ENCODE measurements at regions not wholly inside any gene's neighbourhood (a gene's known extent, or its start where the extent isn't known, plus 50 kb on each side); places are given as distances from the start of the nearest gene placed in this dataset.
"Not testable (repeated sequence)": the region's sequence is repeated elsewhere in the genome, so short reads cannot be mapped to it uniquely, and the experiment has no call there.

GRCh38 chr2:132009874-132010521 lies 151.8 kb downstream of the ANKRD30BL start:
- DNase-seq (ENCODE audit: low read depth): no peak
- H3K4me3 ChIP-seq (replicated peaks; ENCODE audit: low read depth, low read length): peak overlapping the region; percentile 30
- no peak for TF ChIP-seq CTCF (IDR thresholded peaks at IDR 0.05; ENCODE audit: low read length, missing control alignments)

- peak overlapping the region; percentile 30 for H3K4me3 ChIP-seq (replicated peaks; ENCODE audit: low read depth, low read length)
- DNase-seq (ENCODE audit: low read depth): no peak
- no peak for TF ChIP-seq CTCF (IDR thresholded peaks at IDR 0.05; ENCODE audit: low read length, missing control alignments)
Measured at GRCh38 chr2:132009177-132009873, 152.4 kb downstream of the ANKRD30BL start.

- H3K4me3 ChIP-seq (replicated peaks; ENCODE audit: low read depth, low read length); DNase-seq (ENCODE audit: low read depth): not testable (repeated sequence)
Measured at GRCh38 chr2:131990751-131991150, 171.0 kb downstream of the ANKRD30BL start.

GRCh38 chr2:131966671-131967070 lies 195.1 kb downstream of the ANKRD30BL start:
- not testable (repeated sequence) for DNase-seq (ENCODE audit: low read depth)

GRCh38 chr2:131966256-131966655 lies 195.5 kb downstream of the ANKRD30BL start:
- TF ChIP-seq CTCF (IDR thresholded peaks at IDR 0.05; ENCODE audit: low read length, missing control alignments): no peak
- DNase-seq (ENCODE audit: low read depth): no peak
- H3K4me3 ChIP-seq (replicated peaks; ENCODE audit: low read depth, low read length): no peak overlapping the region

More at GRCh38 chr2:131966671-131967070, 195.1 kb downstream of the ANKRD30BL start:
- not testable (repeated sequence) for H3K4me3 ChIP-seq (replicated peaks; ENCODE audit: low read depth, low read length)

GRCh38 chr2:131958019-131958609 lies 203.6 kb downstream of the ANKRD30BL start:
- not testable (repeated sequence) for H3K4me3 ChIP-seq (replicated peaks; ENCODE audit: low read depth, low read length)
- peak; percentile 1 for DNase-seq (ENCODE audit: low read depth)

- not testable (repeated sequence) for H3K4me3 ChIP-seq (replicated peaks; ENCODE audit: low read depth, low read length); DNase-seq (ENCODE audit: low read depth)
Measured at GRCh38 chr2:131948641-131949040, 213.1 kb downstream of the ANKRD30BL start.

GRCh38 chr2:131923287-131923686 lies 238.5 kb downstream of the ANKRD30BL start:
- DNase-seq (ENCODE audit: low read depth): peak; percentile 62
- H3K4me3 ChIP-seq (replicated peaks; ENCODE audit: low read depth, low read length): not testable (repeated sequence)

GRCh38 chr2:131922854-131923253 lies 238.9 kb downstream of the ANKRD30BL start:
- H3K4me3 ChIP-seq (replicated peaks; ENCODE audit: low read depth, low read length): not testable (repeated sequence)
- DNase-seq (ENCODE audit: low read depth): peak; percentile 47

Data from fibroblast of pulmonary artery (primary cell).